Left ventricle myocardium inferior (tissue), 1 donor: ENCODE measurements at regions not wholly inside any gene's neighbourhood (a gene's known extent, or its start where the extent isn't known, plus 50 kb on each side); places are given as distances from the start of the nearest gene placed in this dataset.

Experiments used
- DNase-seq: peaks from one replicate; pipeline ENCODE4 v3.0.0-alpha.2; 2020
- H3K27ac ChIP-seq: fragments of 200-600 bp; replicated peaks from 2 replicates; pipeline ENCODE4 v1.8.0; 2021
- H3K27me3 ChIP-seq: fragments of 200-600 bp; 2 replicates; pipeline ENCODE4 v1.8.0; 2021; ENCODE audit warnings: low read depth
- H3K36me3 ChIP-seq: fragments of 200-600 bp; 2 replicates; pipeline ENCODE4 v1.8.0; 2021
- H3K4me1 ChIP-seq: fragments of 200-600 bp; 2 replicates; pipeline ENCODE4 v1.8.0; 2021
- H3K4me3 ChIP-seq: fragments of 200-600 bp; 2 replicates; pipeline ENCODE4 v1.8.0; 2021; ENCODE audit warnings: mild to moderate bottlenecking, moderate library complexity
- H3K9me3 ChIP-seq: fragments of 200-600 bp; replicated peaks from 2 replicates; pipeline ENCODE4 v1.8.0; 2021
- intact Hi-C: fragments of 100-400 bp; cut with micrococcal nuclease; formaldehyde crosslinking; loops from one replicate; pipeline ENCODE4 v1.11.0; 2022
- TF ChIP-seq, protein P1 (sequence below): fragments of 200-600 bp; IDR thresholded peaks from 2 replicates; pipeline ENCODE4 v1.8.0; 2021; ENCODE audit warnings: antibody characterized with exemption, mild to moderate bottlenecking, borderline replicate concordance
- donor health status: DM: no; HTN: yes; CAD: no; lungs with severe emphysema.

DNA sequence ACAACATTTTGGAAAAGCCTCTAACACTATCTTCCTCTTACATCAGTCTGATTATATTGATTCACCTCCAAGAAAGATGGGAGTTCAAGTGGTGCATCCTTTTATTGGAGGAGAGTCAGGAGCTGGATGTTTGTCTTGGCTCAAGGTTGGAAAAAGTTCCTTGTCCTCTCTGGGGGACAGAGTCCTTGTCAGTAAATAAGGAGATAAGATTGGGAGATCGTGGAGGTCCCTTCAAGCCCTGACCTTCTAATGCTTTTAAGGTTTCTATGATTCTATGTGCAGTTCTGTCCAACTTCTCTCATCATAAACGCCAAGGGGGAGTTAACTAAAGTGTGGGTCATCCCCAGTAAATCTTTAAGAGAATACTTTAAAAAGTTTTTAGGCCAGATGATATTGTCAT is 60.9 kb upstream of the CCBE1 start:
- Histone ChIP-seq H3K36me3 (no peaks in the 10 kb centered on the region), H3K4me3 (no peak overlapping the region)
- TF ChIP-seq, protein P1, sequence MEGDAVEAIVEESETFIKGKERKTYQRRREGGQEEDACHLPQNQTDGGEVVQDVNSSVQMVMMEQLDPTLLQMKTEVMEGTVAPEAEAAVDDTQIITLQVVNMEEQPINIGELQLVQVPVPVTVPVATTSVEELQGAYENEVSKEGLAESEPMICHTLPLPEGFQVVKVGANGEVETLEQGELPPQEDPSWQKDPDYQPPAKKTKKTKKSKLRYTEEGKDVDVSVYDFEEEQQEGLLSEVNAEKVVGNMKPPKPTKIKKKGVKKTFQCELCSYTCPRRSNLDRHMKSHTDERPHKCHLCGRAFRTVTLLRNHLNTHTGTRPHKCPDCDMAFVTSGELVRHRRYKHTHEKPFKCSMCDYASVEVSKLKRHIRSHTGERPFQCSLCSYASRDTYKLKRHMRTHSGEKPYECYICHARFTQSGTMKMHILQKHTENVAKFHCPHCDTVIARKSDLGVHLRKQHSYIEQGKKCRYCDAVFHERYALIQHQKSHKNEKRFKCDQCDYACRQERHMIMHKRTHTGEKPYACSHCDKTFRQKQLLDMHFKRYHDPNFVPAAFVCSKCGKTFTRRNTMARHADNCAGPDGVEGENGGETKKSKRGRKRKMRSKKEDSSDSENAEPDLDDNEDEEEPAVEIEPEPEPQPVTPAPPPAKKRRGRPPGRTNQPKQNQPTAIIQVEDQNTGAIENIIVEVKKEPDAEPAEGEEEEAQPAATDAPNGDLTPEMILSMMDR, result no peak

DNA sequence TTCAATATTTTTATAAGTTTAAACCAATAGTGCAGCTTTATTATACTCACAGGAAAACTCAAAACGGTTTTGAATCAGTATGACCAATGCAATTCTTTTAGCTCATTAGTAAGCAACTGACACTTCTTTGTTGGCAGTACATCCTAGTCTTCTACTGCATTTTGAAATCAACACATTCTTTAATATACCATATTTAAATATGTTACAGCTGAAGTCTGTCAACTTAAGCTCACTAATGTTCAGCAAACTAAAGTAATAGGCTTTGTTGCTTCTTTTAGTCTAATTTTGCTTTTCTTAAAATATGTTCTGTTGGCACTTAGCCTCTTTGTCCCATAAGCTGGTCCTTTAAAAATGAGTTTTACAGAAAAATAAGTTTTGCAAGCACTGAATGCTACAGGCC is 55.4 kb upstream of the CCBE1 start:
- Histone ChIP-seq H3K27me3 (peaks cover 10% of the 10 kb centered on the region), H3K4me3 (no peak overlapping the region), H3K4me1 (no peaks in the 10 kb centered on the region), H3K27ac (no peak overlapping the region), H3K36me3 (no peaks in the 10 kb centered on the region), H3K9me3 (no peaks in the 10 kb centered on the region)
- intact Hi-C loops, result no loop called here
- DNase-seq, result no peak
- TF ChIP-seq, protein P1, result no peak

More for the DNA sequence above, 60.9 kb upstream of the CCBE1 start:
- intact Hi-C loops, result no loop called here
- Histone ChIP-seq H3K27me3 (peaks cover 15% of the 10 kb centered on the region), H3K27ac (no peak overlapping the region), H3K9me3 (no peaks in the 10 kb centered on the region), H3K4me1 (no peaks in the 10 kb centered on the region)
- DNase-seq, result no peak

DNA sequence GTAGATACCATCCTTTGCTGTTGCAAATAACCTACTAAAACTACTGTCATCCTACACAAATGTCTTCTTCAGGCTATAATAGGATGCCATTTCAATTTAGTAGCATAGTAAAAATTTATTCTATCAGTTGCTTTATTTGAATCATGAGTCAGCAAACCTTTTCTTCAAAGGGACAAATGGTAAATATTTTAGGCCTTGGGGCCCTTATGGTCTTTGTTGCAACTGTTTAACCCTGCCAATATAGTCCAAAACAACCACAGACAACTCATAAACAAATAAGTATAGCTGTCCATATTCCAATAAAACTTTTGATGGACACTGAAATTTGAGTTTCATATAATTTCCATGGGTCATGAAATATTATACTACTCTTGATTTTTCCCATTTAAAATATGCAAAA is 54.0 kb upstream of the CCBE1 start:
- H3K4me3 ChIP-seq, result no peak overlapping the region
- no peak for DNase-seq
- peaks cover 8% of the 10 kb centered on the region for H3K27me3 ChIP-seq
- no peaks in the 10 kb centered on the region for H3K4me1 ChIP-seq
- TF ChIP-seq, protein P1, result no peak
- no peaks in the 10 kb centered on the region for H3K36me3 ChIP-seq
- peaks cover 6% of the 10 kb centered on the region for H3K9me3 ChIP-seq
- intact Hi-C loops, result no loop called here
- H3K27ac ChIP-seq, result no peak overlapping the region

DNA sequence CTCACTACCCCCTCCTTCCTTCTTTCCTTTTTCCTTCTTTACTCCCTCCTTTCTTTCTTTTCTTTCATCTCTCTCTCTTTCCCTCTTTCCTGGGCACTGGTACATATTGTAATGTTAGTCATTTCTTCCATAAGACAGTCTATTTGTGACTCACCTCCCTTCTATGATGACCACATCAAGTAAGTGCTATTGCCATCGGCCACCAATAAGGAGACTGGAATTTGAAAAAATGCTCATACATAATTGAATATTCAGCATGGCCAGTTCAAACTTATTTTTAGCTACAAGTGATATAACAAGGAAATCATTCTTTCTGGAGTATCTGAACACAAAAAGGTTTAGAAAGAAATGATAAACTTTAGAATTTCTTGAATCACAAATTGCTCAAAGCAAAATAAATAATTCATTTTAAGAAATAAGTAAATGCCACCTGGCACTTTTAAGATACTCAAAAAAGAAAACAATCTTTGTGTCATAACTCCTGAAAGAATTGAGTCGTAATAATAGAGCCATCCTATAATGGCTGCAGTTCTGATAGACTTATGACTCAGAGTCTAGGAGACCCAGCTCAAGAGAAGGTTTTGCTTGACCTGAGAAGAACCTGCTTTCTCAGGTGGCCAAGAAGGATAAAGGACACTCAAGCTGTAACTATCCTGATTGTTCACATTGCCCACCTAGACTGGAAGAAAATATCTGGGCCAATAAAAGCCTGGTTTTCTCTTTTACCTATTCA is 51.6 kb upstream of the CCBE1 start:
- Histone ChIP-seq H3K4me1 (no peaks in the 10 kb centered on the region), H3K36me3 (no peaks in the 10 kb centered on the region), H3K4me3 (no peak overlapping the region), H3K27ac (no peak overlapping the region), H3K27me3 (peaks cover 15% of the 10 kb centered on the region), H3K9me3 (peaks cover 6% of the 10 kb centered on the region)
- TF ChIP-seq, protein P1, result no peak
- no peak for DNase-seq
- intact Hi-C loops, result no loop called here
